Loucy (cell line): ENCODE measurements at regions not wholly inside any gene's neighbourhood (a gene's known extent, or its start where the extent isn't known, plus 50 kb on each side); places are given as distances from the start of the nearest gene placed in this dataset.

ENCODE experiments used
- H2AFZ ChIP-seq: fragments of 200-600 bp; sonication (generic); 2 replicates; pipeline ENCODE4 v1.6.0; 2016; ENCODE audit warnings: antibody characterized with exemption, mild to moderate bottlenecking, low read length, moderate library complexity
- H3F3A ChIP-seq: fragments of 200-600 bp; 2 replicates; pipeline ENCODE4 v1.6.0; 2016; ENCODE audit warnings: antibody characterized with exemption, low read depth, mild to moderate bottlenecking
- H3K27me3 ChIP-seq: fragments of 200-600 bp; sonication (generic); 2 replicates; pipeline ENCODE4 v1.6.1; 2014; ENCODE audit warnings: low read length, mild to moderate bottlenecking; ENCODE audit not compliant: insufficient read depth, poor library complexity, severe bottlenecking
- H3K36me3 ChIP-seq: fragments of 200-600 bp; sonication (generic); 2 replicates; pipeline ENCODE4 v1.6.1; 2016; ENCODE audit warnings: low read length; ENCODE audit not compliant: insufficient read depth
- H3K4me1 ChIP-seq: fragments of 200-600 bp; sonication (generic); 2 replicates; pipeline ENCODE4 v1.5.1; 2014; ENCODE audit warnings: low read length, mild to moderate bottlenecking; ENCODE audit not compliant: insufficient read depth, poor library complexity, severe bottlenecking
- H3K4me2 ChIP-seq: fragments of 200-600 bp; sonication (generic); 2 replicates; pipeline ENCODE4 v1.6.0; 2014; ENCODE audit warnings: antibody characterized with exemption, low read length, low read depth, mild to moderate bottlenecking; ENCODE audit not compliant: poor library complexity, severe bottlenecking
- H3K4me3 ChIP-seq: fragments of 200-600 bp; sonication (generic); 2 replicates; pipeline ENCODE4 v1.5.1; 2014; ENCODE audit warnings: low read length, mild to moderate bottlenecking, mixed read lengths; ENCODE audit not compliant: poor library complexity, severe bottlenecking
- H3K79me2 ChIP-seq: fragments of 200-600 bp; sonication (generic); 2 replicates; pipeline ENCODE4 v1.6.1; 2014; ENCODE audit warnings: low read length; ENCODE audit not compliant: insufficient read depth
- H3K9ac ChIP-seq: fragments of 200-600 bp; sonication (generic); 2 replicates; pipeline ENCODE4 v1.6.0; 2014; ENCODE audit warnings: mild to moderate bottlenecking, low read depth, low read length, moderate library complexity; ENCODE audit not compliant: poor library complexity, severe bottlenecking
- H3K9me2 ChIP-seq: fragments of 200-600 bp; sonication (generic); replicated peaks from 2 replicates; pipeline ENCODE4 v1.6.1; 2016; ENCODE audit warnings: low read depth, low read length, mixed read lengths
- H3K9me3 ChIP-seq: fragments of 200-600 bp; sonication (generic); 2 replicates; pipeline ENCODE4 v1.6.1; 2014; ENCODE audit warnings: mild to moderate bottlenecking, antibody characterized with exemption, low read length, low read depth; ENCODE audit not compliant: insufficient read depth
- H4K20me1 ChIP-seq: fragments of 200-600 bp; sonication (generic); 2 replicates; pipeline ENCODE4 v1.6.0; 2014; ENCODE audit warnings: antibody characterized with exemption, low read length, mild to moderate bottlenecking; ENCODE audit not compliant: insufficient read depth, poor library complexity, severe bottlenecking
- CTCF ChIP-seq: fragments of 200-600 bp; sonication (generic); conservative IDR thresholded peaks from 2 replicates; pipeline ENCODE4 v1.5.1; 2014; ENCODE audit warnings: mild to moderate bottlenecking, antibody characterized with exemption, low read length
- EZH2phosphoT487 ChIP-seq: fragments of 200-600 bp; IDR thresholded peaks from 2 replicates; pipeline ENCODE4 v1.6.1; 2018; ENCODE audit warnings: antibody characterized with exemption, mild to moderate bottlenecking, moderate library complexity, borderline replicate concordance

DNA sequence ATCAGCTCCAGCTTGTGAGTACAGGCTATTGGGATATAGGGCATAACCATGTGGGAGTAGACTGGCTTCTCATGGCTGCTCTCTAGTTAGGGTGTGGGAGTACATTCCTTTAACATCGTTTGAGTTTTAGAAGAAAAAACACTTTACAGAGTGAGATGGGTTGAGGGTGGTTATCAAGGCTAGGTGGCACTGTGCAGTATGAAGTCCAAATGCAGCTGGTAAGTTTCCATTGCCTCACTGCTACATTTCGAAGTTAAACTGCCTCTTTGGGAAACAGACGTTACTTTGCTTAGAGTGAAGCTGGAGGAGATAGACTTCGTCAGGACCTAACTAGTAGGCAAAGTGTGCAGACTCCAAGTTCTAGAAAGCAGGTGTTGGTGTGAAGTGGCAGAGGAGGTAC lies 192.4 kb downstream of the SQOR start:
- no peaks in the 10 kb centered on the region for H3K79me2 ChIP-seq
- H3K9me2 ChIP-seq = no peaks in the 10 kb centered on the region
- TF ChIP-seq CTCF = 0 out of 2 replicates have a peak, but pooled peaks have one; percentile 13
- no peak for TF ChIP-seq EZH2phosphoT487
- no peaks in the 10 kb centered on the region for H3K27me3 ChIP-seq
- no peak overlapping the region for H2AFZ ChIP-seq
- no peak overlapping the region for H3K4me2 ChIP-seq
- H3K4me1 ChIP-seq = no peaks in the 10 kb centered on the region
- H3K9ac ChIP-seq = no peak overlapping the region
- H3K9me3 ChIP-seq = no peaks in the 10 kb centered on the region
- H3F3A ChIP-seq = no peaks in the 10 kb centered on the region
- H4K20me1 ChIP-seq = no peaks in the 10 kb centered on the region
- H3K4me3 ChIP-seq = no peak overlapping the region
- no peaks in the 10 kb centered on the region for H3K36me3 ChIP-seq

DNA sequence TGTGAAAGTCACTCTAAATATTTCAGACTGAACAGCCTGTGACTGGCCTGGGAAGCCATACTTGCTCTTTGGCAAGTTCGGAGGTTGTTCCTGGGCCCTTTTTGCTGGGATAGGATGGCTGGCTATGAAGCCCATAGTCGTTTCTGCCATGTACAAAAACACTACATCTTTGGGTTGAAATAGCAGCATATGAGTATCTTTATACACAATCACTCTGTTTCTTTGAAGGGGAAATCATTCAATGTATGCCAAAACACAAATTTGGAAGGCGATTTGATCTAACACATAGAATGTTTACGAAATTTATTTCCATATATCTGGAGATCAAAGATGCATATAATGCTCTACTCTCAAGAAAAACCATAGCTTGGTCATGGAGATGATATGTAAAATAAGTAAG lies 192.9 kb downstream of the SQOR start:
- no peak overlapping the region for H2AFZ ChIP-seq
- no peaks in the 10 kb centered on the region for H3F3A ChIP-seq
- H3K4me2 ChIP-seq = no peak overlapping the region
- H3K36me3 ChIP-seq = no peaks in the 10 kb centered on the region
- H3K79me2 ChIP-seq = no peaks in the 10 kb centered on the region
- H3K9me3 ChIP-seq = no peaks in the 10 kb centered on the region
- no peaks in the 10 kb centered on the region for H4K20me1 ChIP-seq
- H3K9me2 ChIP-seq = no peaks in the 10 kb centered on the region
- no peak overlapping the region for H3K4me3 ChIP-seq
- H3K4me1 ChIP-seq = no peaks in the 10 kb centered on the region
- no peak overlapping the region for H3K9ac ChIP-seq
- no peaks in the 10 kb centered on the region for H3K27me3 ChIP-seq
- no peak for TF ChIP-seq CTCF
- no peak for TF ChIP-seq EZH2phosphoT487

DNA sequence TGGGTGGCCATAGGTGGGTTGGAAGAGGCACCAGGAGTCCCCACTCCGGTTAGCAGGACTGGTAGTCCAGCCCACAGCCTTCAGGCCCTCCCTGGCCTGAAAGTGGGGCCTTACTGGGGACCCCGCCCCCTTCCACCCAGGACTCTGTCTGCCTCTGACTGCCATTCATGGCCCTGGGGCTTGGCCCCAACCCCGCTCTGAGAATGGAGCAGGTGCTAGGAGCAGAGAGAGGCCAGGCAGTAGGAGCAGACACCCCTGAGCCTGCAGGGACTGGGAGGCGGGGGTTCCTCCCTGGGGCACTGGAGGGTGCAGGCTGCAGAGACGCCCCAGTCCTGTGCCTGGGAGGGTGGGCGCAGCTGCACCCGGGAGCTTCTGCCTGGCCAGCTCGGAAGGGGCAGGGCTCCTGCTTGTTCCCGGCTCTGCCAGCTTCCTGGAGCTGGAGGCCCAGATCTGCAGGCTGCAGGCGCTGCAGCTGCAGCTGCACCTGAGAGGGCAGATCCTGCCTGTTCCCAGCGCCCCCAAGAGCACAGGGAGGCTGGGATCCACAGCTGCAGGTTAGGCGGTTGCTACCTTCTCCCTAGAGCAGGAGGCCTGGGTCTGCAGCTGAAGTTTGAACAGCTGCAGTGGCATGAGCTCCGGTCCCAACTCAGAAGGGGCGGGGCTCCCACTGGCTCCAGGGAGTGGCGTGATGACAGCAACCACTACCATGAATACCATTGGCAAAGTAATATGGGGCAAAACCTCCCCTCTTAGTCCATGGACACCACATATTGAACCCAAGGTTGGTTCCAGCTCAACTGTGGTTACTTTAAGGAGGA lies 194.7 kb downstream of the SQOR start:
- Histone ChIP-seq H2AFZ (no peak overlapping the region), H3K4me1 (no peaks in the 10 kb centered on the region), H3K9me3 (no peaks in the 10 kb centered on the region), H3K4me2 (no peak overlapping the region), H3K9ac (no peak overlapping the region), H3K9me2 (no peaks in the 10 kb centered on the region), H3F3A (no peaks in the 10 kb centered on the region), H3K27me3 (no peaks in the 10 kb centered on the region), H4K20me1 (no peaks in the 10 kb centered on the region), H3K4me3 (no peak overlapping the region), H3K79me2 (no peaks in the 10 kb centered on the region), H3K36me3 (no peaks in the 10 kb centered on the region)
- no peak for TF ChIP-seq EZH2phosphoT487
- no peak for TF ChIP-seq CTCF
